HG02938 (cell line): ENCODE measurements at regions not wholly inside any gene's neighbourhood (a gene's known extent, or its start where the extent isn't known, plus 50 kb on each side); places are given as distances from the start of the nearest gene placed in this dataset.
"Not testable (repeated sequence)": the region's sequence is repeated elsewhere in the genome, so short reads cannot be mapped to it uniquely, and the experiment has no call there.

Source experiments
- ATAC-seq: cut with Tn5 transposase; IDR thresholded peaks from one replicate; pipeline ENCODE4 v1.9.1; 2021; ENCODE audit warnings: mild to moderate bottlenecking, moderate library complexity; ENCODE audit not compliant: unreplicated experiment

DNA sequence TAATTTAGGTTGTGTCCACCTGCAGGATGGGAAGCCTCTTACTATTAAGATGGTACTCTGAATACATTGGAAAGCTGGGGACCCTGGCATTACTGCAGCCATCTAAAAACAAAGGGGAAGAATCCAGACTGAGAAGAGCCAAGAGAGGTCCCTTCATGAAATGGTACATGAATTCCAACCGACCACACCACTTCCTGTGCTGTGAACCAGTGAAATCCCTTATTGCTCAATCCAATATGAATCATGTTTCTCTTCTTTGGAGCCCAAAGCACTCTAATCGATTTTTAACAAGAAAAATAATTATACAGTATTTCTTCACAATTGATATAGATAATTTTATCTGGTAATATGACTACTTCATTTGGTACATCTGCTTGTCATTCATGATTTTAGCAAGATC, 479.7 kb upstream of the RAB6C start:
- ATAC-seq: no peak

DNA sequence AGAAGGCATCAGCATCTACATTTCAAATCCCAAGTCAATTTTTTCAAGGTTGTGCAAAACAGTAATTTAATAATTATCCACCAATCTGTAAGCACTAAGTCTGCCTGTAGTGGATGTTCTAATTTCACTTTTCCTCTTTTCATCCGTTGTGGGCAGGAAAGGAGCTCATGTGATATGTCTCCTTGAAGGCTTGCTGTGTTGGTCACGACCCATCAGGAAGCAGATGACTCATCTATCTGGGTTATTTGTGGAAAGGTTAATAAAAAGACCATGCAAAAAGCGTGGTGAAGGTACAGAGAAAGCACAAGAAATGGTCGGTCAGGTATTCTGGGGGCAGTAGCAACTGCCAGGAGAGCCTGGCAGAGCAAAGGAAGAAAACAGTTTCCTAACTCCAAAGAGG, 476.7 kb upstream of the RAB6C start:
- no peak for ATAC-seq

DNA sequence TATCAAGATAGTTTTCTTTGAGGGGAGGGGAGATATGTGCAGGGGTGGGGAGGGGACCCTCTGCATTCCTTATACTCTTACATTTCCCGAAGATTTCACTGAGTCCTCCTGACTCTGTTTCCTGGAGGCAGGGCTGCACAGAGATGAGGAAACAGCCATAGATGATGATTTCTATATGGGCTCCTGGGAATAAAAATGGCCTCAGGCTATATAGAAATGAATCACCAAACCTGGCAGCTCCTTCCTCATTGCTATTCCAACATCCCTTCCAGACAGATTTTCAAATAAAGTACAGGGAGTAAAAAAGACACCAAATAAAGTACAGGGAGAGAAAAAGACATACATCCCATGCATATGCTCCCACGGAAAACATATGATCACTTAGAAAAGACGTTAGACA, 474.8 kb upstream of the RAB6C start:
- no peak for ATAC-seq

DNA sequence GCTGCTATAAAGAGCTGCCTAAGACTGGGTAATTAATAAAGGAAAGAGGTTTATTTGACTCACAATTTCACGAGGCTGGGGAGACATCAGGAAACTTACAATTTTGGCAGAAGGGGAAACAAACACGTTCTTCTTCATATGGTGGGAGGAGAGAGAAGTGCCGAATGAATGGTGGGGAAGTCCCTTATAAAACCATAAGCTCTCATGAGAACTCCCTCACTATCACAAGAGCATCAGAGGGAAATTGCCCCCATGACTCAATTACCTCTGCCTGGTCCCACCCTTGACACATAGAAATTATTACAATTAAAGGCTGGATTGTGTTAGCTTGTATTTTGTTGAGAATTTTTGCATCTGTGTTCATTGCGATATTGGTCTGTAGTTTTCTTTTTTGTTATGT, 460.5 kb upstream of the RAB6C start:
- ATAC-seq: no peak

DNA sequence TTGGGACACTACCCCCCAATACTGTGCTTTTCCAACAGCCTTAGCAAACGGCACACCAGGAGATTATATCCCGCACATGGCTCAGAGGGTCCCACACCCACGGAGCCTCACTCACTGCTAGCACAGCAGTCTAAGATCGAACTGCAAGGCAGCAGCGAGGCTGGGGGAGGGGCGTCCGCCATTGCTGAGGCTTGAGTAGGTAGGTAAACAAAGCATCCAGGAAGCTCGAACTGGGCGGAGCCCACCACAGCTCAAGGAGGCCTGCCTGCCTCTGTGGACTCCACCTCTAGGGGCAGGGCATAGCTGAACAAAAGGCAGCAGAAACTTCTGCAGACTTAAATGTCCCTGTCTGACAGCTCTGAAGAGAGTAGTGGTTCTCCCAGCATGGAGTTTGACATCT, 447.3 kb upstream of the RAB6C start:
- ATAC-seq: not testable (repeated sequence)

DNA sequence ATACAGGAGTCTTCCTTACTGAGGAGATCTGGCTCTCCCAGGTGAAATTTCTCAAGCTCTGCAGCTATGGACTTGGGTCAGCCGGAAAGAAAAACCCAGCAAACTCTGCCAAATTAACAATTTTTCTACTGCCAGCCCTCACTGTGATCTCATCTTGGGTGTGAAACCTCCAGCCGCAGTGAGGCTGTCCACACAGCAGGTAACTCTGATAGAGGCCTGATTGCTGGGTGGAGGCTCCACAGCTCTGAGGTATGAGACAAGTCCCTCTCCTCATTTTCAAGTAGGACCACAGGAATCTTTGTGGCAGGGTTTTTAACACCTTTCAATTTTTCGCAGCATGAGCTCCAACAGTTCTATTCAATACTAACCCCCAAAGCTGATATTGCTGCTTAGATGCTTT, 430.6 kb upstream of the RAB6C start:
- ATAC-seq: no peak

DNA sequence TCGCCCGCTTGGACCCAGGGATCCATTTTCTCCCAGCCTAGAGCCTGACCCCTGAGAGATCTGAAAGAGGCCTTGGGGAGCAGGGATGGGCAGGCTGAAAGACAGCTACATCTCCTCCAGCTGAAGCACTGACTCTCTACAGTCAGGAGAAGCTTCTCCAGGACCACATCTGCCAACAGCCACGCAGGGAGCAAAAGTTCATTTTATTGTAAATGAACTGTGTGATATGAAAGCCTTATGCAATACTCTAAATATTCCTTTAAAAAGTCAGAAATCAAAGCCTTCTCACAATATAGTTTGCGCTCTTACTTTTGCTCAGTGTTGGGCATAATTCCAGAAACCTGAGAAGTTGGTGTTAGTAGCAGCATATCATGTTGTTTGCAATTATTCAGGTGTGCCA, 428.9 kb upstream of the RAB6C start:
- no peak for ATAC-seq

DNA sequence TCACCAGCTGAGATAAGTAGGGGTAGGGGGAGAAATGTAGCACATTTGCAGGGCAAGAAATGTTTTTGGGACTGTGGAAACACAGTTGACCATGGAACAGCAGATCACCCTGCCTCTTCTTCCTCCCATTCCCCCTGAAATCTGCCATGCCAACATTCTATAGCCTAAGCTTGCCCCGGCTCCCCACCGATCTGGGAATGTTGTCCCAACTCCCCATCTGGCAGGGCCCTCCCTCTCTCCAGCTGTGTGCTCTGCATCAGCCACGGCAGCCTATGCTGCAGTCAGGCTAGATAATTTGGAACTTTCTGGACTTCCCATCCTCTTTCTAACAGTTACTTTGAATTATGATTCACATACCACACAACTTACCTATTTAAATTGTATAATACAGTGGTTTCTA, 425.1 kb upstream of the RAB6C start:
- no peak for ATAC-seq

DNA sequence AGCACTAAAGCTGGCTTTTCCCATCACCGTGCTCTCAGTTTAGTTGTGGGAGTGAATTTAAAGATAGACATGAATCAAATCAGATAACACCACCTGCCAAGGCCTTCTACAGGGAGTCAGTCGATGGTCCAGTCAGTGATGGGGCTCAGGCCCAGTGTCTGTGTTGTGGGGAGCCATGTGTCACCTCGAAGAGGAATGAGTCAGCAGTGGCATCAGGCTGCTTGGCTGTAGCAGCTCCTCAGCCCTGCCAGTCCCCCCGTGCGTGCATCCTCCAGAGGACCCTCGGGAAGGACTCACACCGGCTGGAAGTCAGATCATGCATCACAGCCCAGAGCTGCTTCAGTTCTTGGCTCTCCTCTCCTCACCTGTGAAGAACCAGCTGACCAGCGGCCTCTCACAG, 420.4 kb upstream of the RAB6C start:
- no peak for ATAC-seq

DNA sequence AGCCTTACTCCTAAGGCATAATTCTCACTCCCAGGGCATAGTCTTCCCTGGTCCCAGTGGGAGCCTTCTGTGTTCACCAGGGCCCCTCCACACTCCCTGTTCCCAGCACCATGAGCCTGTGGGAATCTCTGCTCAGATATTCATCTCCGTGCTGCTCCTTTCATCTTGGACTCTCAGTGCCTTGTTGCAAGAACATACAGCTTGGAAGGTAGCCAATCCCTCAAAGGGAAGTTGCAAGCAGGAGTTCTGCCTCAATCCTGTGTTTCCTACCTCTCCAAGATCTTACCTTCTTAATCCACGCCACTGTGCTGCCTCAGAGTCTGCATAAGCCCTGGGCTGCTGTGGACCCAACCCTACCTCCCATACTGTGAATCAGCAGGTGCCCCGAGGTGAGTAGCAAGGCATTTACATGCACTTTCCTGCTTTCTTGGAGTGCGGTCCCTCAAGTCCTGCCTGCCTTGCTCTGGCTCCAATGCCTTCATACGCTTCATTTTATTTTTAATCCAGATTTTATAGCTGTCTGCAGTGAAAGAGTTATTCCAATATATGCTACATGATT, 413.8 kb upstream of the RAB6C start:
- no peak for ATAC-seq

DNA sequence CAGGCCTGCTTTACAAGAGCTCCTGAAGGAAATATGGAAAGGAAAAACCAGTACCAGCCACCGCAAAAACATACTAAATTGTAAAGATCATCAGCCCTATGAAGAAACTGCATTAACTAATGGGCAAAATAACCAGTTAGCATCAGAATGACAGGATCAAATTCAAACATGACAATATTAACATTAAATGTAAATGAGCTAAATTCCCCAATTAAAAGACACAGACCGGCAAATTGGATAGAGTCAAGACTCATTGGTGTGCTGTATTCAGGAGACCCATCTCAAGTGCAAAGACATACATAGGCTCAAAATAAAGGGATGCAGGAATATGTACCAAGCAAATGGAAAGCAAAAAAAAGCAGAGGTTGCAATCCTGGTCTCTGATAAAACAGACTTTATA, 408.7 kb upstream of the RAB6C start:
- not testable (repeated sequence) for ATAC-seq

DNA sequence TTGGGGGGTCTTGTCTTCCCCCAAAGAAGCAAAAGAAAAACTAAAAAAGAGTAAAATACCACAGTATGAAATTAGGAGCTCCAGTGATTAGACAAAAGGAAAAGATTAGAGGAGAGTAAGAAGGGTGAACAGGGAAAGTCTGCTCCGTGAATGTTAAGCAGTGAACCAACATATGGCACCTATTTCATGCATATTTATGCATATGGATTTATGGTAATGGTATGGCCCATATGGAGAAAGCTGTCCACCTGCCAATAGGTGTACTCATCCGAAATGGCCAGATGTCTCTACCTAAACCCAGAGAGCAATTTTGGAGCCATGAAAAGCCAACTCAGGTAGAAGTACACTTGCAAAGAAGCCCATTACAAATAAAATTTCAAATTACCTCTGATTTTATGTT, 404.0 kb upstream of the RAB6C start:
- ATAC-seq: no peak

DNA sequence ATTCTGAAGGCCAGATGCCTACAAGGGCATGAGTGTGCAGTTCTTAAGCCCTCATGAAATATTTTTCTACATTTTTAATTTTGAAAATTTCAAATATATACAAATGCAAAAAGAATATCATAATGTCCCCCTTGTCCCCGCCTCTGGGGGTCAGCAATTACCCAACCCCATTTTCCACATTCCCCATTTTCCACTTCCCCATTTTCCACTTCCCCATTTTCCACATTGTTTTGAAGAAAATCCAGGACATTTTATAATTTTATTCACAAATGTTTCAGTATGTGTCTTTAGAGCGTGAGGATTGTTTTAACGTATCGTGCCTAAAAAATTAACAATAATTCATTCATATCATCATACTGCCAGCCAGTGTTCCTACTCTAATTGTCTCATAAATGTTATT, 403.6 kb upstream of the RAB6C start:
- ATAC-seq: no peak

DNA sequence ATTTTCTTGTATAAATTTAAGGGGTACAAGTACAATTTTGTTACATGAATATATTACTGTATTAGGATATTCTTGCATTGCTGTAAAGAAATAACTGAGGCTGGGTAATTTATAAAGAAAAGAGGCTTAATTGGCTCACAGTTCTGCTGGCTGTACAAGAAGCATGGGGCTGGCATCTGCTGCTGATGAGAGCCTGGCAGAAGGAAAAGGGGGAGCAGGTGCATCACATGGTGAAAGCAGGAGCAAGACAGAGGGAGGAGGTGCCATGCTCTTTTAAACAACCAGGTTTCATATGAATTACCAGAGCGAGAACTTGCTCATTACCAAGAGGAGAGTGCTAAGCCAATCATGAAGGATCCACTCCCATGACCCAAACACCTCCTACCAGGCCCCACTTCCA, 399.5 kb upstream of the RAB6C start:
- no peak for ATAC-seq

DNA sequence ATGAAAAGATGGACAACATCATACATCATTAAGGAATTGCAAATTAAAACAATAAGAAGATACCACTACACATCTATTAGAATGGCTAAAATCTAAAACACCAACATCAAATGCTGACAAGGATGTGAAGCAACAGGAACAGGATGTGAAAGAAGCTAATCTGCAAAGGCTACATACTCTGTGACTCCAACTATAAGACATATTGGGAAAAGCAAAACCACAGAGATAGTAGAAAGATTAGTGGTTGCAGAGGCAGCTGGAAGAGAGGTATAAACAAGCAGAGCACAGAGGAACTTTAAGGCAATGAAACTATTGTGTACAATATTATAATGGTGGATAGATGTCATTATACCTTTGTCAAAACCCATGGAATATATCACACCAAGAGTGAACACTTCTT, 393.7 kb upstream of the RAB6C start:
- ATAC-seq: no peak

DNA sequence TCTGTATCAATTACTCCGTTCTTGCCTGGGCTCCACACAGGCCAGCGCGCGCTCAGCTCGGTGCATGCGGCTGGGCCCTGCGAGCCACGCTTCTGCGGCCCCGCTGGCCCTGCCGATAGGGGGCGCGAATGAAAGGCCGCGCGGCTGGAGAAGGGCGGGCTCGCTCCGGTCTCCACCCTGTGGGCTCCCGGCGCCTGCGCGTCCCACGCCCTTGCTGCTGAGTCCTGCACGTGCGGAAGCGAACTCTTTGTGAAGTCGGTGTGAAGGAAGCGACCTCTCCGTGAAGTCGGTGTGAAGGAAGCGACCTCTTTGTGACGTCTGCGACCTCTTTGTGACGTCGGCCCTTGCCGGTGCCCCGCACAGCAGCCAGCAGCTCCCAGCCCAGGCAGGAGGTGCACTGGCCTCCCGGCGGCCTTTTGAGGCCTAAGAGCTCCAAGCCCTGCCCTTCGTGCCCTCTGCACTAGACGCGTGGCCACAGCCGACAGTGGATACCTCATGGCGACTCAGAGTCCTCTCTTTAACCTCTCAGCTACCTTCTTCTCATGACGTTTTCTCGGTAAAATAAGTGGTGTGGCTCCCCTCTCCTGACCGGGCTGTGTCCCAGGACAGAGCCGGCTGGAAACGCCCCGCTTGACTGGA, 391.9 kb upstream of the RAB6C start:
- ATAC-seq: no peak

DNA sequence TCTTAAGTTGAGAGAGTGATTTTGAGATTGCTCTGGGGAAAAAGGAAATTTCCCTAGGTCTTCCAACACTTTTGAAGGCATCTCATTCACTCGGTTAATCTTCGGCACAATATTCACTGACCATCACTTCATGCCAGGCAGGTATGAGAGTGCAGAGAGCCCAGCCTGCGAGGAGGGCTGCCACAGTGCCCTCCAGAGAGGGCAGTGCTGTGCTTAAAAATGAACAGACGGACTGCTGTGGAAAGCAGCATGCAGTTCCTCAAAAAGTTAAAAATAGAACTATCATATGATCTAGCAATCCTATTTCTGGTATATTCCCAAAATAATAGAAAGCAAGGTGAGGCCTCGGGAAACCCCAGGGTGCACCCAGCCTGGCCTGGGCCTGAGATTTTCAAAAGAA, 374.9 kb upstream of the RAB6C start:
- no peak for ATAC-seq

DNA sequence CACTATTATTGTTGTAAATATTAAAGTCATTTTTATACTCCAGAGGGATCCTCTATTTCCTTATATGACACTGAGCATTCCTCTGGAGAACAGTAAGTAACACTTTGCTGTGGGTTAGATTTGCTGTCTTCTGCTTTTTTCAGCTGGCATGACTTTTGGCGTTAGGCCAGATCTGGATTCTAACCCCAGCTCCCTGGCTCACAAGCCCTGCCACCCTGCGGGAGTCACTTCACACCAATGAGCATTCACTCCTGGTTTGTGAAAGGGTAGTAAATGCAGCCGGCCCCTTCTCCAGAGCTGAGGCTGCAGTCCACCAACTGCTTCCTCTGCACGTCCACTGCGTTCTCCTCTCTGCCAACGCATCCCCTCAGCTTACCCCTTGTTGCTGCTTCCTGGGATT, 373.8 kb upstream of the RAB6C start:
- no peak for ATAC-seq

DNA sequence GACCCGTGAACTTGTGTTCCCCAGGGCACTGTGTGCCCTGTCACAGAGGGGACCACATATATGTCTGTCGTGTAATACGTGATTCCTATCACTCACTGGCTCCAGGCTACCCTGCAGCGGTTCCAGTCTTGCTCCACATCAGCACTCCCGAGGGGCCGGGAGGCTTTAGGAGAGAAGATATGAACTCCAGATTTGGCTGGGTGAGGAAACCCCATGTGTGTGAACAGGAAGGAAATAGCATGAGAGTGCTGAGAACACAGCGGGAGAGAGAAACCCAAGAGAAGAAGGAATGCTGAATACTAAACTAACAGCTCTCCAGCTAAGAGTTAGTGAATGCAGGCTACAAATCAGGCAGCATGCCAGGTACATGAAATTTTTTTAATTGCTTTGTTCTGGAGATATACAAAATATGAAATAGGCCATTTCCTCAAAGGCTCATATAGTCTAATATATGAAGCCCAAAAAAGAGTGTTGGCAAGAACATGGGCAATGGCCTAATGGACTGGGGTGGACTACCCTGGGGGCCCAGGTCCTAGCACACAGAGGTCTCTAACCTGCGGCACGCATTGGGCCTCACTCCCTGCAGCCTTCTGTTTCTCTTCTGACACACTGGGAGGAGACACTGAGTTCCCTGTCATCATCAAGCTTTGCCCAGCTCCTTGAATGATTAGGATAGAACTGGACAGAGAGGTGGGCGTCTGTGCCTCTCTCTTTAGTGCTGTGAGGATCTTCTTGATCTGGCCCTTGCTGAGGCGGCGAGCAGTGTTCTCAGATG, 372.8 kb upstream of the RAB6C start:
- ATAC-seq: no peak

DNA sequence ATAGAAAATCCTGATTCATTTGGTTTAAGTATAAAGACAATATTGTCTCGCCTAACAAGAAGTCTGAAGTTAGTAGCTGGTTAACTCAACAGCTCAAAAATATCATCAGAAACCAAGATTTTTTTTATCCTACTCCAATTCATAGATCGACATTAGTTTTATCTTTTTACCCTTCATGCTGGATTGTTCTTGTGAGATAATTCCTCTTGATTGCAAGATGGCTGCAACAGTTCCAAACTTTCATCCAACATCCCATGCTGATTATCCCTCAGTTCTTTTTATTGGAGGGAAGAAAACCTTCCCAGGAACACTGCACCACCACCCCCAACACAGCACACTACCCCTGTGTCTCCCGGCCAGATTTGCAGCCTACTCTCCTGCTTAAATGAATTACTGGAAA, 370.2 kb upstream of the RAB6C start:
- no peak for ATAC-seq

DNA sequence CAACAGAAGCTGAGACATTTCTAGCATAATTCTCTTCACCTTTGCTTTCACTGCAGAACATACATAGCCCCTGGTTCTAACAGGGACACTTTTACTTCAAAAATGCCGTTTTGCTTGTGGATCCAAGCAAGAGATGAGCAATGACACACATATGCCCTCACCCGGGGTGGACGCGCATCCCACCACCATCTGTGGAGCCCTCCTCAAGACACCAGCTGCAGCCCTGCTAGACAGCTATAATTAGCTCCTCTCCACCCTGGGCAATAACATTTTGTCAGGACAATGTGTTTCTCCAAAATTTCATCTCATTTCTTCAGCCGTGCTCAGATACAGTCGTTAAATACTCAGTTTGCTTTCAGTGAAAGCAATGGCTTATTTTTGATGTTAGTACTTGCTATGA, 368.7 kb upstream of the RAB6C start:
- ATAC-seq: no peak

DNA sequence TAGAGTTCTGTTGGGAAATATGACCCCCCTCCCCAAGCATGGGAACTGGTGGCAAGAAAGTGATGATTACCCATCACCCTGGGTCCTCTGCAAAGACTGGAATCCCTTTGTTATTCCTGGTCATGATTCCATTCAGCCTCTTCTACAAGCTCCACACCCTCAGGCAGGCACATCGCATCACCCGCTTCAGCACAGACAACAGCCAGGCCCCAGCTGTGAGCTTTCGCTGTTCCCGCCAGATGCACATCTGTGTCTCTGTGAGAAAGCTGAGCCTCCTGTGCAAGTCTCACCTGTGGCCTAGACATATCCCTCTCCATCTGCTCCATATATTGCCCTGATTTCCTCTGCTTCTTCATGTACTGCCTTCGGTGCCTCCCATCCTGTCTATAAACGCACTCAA, 368.0 kb upstream of the RAB6C start:
- no peak for ATAC-seq

DNA sequence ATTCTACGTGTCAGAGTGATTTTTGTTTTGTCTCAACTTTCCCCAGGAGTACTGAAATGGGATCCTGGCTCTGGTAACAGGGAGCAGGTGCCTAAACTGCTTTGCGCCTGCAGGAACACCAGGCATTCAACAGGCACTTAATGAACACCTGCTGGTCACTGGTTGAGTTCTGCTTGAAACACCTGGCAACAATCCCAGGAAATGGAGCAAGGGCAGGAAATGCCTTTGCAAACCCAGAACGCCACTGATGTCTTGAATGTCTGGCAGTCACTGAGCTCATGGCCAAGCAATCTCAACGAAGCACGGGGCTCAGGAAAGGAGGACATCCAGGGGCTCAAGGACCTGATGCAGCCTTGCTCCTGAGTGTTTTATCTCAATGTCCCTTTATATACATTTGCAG, 360.0 kb upstream of the RAB6C start:
- no peak for ATAC-seq
